HEK293T (cell line): ENCODE measurements at regions not wholly inside any gene's neighbourhood (a gene's known extent, or its start where the extent isn't known, plus 50 kb on each side); places are given as distances from the start of the nearest gene placed in this dataset.

Source experiments
- BHLHE40 ChIP-seq: fragments of 450-650 bp; IDR thresholded peaks from 2 replicates; pipeline ENCODE4 v1.6.1; 2016; ENCODE audit warnings: mild to moderate bottlenecking, moderate library complexity, borderline replicate concordance
- CTBP1 ChIP-seq: fragments of 450-650 bp; IDR thresholded peaks from 2 replicates; pipeline ENCODE4 v1.6.1; 2016; ENCODE audit warnings: borderline replicate concordance
- ELF4 ChIP-seq: fragments of 450-650 bp; IDR thresholded peaks from 2 replicates; pipeline ENCODE4 v1.6.1; 2017; ENCODE audit warnings: antibody characterized with exemption
- FOXA1 ChIP-seq: fragments of 450-650 bp; IDR thresholded peaks from 2 replicates; pipeline ENCODE4 v1.6.1; 2016; ENCODE audit warnings: mild to moderate bottlenecking
- FOXM1 ChIP-seq: fragments of 450-650 bp; IDR thresholded peaks from 2 replicates; pipeline ENCODE4 v1.6.1; 2017; ENCODE audit warnings: mild to moderate bottlenecking, borderline replicate concordance
- HDGF ChIP-seq: fragments of 450-650 bp; IDR thresholded peaks from 2 replicates; pipeline ENCODE4 v1.6.1; 2017; ENCODE audit warnings: antibody characterized with exemption, borderline replicate concordance
- LEF1 ChIP-seq: fragments of 450-650 bp; IDR thresholded peaks from 2 replicates; pipeline ENCODE4 v1.6.1; 2017; ENCODE audit warnings: mild to moderate bottlenecking, borderline replicate concordance
- NFRKB ChIP-seq: fragments of 450-650 bp; IDR thresholded peaks from 2 replicates; pipeline ENCODE4 v1.6.1; 2016; ENCODE audit warnings: mild to moderate bottlenecking, moderate library complexity
- SP1 ChIP-seq: fragments of 450-650 bp; IDR thresholded peaks from 2 replicates; pipeline ENCODE4 v1.6.1; 2017
- SUZ12 ChIP-seq: fragments of 450-650 bp; IDR thresholded peaks from 2 replicates; pipeline ENCODE4 v1.6.1; 2016; ENCODE audit warnings: mild to moderate bottlenecking
- TARDBP ChIP-seq: fragments of 450-650 bp; IDR thresholded peaks from 2 replicates; pipeline ENCODE4 v1.6.1; 2016
- ZNF384 ChIP-seq: fragments of 450-650 bp; IDR thresholded peaks from 2 replicates; pipeline ENCODE4 v1.6.1; 2016

GRCh38 chr2:185891804-185892411 lies 153.3 kb downstream of the FSIP2 start:
- TF ChIP-seq SP1 (no peak), SUZ12 (no peak), TARDBP (no peak), ZNF384 (no peak), BHLHE40 (no peak), ELF4 (no peak), LEF1 (no peak), FOXM1 (no peak), HDGF (no peak), NFRKB (no peak), FOXA1 (no peak), CTBP1 (no peak)
